Activated CD4-positive, alpha-beta T cell treated with anti-CD3 and anti-CD28 coated beads, Interleukin-2, amount 50 U/mL, for 16 hours (primary cell): ENCODE measurements at regions not wholly inside any gene's neighbourhood (a gene's known extent, or its start where the extent isn't known, plus 50 kb on each side); places are given as distances from the start of the nearest gene placed in this dataset.

Experiments used
- DNase-seq: peaks from one replicate; pipeline ENCODE4 v3.0.0-alpha.2; 2020

DNA sequence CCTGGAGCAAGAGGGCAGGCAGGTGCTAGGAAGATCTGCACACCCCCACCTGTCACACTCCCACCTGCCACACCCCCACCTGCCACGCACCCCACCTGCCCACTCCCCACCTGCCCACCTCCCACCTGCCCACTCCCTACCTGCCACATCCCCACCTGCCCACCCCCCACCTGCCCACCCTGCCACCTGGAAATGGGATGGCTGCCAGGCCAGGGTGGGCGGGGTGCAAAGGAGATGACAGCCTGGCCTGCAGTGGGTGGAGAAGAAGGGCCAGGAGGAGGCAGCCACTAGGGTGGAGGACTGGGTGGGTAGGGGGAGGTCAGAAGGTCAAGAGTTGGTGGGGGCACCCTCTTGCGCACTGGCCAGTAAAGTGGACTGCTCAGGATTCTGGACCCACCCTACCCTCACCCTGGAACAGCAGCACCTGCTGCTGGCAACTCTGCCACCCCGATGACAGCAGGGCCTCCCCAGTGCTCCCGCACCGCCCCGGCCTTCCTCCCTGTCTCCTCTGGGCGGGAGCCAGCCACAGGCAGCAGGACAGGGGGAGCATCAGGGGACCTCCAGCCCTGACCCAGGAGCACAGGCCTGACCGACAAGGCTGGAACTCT lies 66.8 kb upstream of the NKX1-1 start:
- DNase-seq = no peak

DNA sequence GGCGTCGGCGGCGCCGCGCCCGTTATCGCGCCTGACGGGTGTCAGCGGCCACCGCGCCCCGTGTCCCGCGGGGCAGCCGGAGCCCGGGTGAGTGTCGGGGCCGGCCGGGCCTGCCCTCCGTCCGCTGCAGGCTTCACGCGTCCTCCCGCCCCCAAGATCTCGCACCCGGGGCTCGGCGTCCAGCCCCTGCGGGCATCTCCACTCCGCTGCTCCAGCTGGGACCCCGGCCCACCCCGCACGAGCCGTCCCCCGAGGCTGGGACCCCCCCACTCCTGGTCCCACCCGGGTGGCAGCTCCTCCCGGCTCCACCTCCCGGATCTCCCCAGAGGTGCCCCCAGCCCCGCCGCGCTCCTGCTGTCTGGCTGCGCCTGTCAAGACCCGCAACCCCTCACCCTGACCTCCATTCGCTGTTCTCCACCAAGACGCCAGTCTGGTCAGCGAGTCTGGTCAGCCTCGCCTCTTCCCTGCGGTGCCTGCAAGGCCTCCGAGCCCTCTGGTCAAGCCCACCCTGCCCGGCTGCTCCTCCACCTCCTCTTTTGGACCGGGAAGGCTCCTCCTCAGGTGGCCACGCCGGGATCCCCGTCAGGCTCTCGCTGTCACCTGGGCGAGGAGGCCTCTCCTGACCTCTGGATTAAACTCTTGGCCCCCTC lies 66.0 kb upstream of the NKX1-1 start:
- no peak for DNase-seq

DNA sequence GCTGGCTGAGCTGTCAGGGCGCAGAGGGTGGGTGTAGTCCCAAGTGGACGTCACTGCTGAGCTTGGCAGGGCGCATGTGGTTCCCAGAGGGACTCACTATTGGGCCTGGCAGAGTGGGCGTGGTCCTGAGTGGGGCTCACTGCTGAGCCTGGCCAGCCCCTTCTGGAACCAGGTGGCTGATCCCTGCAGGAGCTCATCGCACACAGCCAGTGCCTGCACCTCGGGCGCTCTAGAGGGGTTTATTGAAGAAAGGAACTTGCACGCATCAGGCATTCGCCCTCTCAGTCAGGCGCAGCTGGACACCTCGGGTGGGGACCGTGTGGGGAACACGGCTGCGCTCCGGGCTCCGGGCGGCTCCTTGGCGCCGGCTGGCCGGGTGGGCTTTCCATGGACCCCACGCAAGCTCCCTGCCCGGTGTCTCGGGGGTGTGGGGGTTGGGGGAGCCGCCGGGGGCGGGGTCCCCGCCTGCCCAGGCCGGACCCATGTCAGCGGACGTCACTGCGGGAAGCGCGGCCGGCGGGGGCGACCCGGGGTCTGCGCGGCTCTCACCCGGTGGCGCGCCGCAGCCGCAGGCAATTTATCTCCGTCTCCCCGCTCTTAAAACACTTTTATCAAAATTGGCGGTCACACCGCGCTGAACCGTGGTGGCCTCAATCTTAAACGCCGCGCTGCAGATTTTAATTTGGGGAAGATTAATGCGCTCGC lies 65.4 kb upstream of the NKX1-1 start:
- DNase-seq = no peak

DNA sequence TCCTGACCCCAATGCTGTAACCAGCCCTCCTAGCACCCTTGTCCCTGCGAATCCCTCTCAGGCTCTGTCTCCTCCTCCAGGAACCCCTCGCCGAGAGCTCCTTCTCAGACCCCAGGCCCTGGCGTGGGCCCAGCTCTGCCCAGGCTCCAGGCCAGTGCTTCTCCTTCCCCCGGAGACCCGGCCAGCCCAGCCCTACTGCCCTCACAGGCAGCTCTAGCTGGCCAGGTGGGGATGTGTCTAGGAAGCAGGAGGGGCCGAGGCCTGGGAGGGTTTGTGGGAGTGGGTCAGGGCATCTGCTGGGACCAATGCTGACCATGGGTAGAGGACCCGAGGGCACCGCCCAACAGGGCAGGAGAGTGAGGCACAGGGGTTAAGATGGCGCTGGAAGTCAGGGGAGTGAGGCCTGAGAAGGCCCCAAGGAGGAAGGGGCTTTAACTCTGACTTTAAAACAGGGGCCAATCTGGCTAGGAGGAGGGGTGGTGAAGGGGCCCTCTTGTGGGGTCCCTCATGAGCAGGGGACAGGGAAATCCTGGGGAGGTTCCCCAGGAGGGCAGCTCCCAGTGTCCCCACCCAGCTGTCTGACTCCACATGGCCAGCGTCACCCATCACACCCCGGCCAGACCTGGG lies 64.7 kb upstream of the NKX1-1 start:
- no peak for DNase-seq

DNA sequence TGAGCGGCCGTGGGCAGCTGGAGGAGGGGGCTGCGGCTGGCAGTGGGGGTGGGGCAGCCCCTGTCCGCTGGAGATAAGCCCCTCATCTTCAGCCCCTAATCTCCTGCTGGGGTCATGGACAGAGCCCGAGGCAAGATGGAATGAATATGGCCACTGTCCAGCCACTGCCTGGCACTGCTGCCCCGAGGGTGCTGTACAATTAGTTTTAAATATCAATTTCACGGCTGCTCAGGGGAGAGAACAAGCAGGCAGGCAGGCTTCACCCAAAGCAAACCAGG lies 64.1 kb upstream of the NKX1-1 start:
- no peak for DNase-seq

DNA sequence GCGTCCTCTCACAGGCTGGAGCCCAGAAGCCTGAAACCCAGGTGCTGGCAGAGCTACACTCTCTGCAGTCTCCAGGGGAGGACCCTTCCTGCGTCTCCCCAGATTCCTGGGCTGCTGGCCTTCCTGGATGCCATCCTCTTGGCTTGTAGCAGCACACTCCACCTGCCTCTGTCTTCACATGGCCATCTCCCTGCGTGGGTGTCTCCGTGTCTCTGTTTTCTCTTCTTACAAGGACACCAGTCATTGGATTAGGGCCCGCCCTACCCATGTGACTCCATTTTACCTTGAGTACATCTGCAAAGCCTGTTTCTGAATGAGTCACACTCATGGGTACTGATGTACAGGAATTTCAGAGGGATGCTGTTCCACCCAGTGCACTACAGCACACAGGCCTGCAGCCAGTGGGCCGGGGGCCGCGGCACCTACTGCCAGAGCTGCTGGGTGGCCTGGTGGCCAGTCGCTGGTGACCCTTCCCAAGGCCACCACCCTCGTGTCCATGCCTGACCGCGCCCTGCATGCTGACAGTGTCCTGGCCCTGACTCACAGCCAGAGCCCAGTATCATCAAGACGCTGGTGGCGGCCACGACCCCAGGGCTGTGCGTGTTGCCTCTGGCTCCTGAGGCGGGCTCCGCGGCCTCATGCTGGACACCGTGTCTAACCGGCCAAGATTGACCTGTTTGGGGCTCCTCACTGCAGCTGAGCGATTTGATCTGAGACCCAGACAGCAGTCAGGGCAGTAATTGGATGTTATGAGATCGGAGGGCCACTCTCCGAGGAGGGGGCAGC lies 63.6 kb upstream of the NKX1-1 start:
- no peak for DNase-seq

DNA sequence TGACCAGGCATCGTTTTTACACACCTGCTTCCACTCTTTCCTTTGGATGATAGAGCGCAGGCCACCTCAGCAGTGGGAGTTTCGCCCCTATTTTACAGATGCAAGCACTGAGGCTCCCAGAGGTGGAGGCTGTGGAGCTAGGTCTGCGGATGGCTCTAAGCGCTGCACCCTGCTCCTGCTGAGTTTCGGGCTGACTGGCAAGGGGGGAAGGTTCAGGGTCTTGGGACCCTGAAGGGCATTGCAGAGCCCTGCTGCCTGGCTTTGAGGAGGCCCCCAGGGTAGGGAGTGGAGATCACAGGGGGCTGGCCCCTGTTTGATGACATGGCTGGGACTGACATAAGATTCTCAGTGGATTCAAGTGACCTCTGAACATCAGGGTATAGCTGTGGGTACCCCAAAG lies 62.8 kb upstream of the NKX1-1 start:
- DNase-seq = no peak

DNA sequence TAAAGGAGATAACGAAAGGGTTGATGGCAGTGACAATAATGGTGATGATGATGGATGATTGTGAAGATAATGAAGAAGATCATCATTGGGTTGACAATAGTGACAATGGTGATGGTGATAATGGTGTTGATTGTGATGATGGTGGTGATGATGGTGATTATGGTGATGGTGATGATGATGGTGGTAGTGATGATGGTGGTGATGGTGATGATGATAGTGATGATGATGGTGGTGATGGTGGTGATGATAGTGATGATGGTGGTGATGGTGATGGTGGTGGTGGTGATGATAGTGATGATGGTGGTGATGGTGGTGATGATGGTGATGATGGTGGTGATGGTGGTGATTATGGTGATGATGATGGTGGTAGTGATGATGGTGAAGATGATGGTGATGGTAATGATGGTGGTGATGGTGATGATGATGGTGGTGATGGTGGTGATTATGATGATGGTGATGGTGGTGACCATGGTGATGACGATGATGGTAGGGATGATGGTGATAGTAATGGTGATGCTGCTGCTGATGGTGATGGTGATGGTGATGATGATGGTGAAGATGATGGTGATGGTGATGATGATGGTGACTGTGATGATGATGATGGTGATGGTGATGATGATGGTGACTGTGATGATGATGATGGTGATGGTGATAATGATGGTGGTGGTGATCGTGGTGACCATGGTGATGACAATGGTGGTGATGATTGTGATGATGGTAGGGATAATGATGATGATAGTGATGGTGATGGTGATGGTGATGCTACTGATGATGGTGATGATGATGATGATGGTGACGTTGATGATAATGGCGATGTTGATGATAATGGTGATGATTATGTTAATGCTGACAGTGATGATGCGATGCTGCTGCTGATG lies 61.6 kb upstream of the NKX1-1 start:
- no peak for DNase-seq

DNA sequence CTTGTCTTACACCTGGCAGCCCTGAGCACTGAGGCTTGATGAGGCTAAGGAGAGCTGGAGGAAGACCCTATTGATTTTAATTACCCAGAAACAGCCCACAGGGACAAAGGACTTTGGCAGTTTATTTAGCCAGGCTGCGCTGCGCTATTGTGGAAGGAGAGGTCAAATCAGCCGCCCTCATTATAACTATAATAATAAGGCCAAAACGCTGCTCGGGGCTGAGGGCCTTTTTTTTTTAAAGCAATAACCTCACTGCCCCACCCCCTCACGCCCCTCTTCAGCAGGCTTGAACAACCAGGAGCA lies 60.6 kb upstream of the NKX1-1 start:
- no peak for DNase-seq

DNA sequence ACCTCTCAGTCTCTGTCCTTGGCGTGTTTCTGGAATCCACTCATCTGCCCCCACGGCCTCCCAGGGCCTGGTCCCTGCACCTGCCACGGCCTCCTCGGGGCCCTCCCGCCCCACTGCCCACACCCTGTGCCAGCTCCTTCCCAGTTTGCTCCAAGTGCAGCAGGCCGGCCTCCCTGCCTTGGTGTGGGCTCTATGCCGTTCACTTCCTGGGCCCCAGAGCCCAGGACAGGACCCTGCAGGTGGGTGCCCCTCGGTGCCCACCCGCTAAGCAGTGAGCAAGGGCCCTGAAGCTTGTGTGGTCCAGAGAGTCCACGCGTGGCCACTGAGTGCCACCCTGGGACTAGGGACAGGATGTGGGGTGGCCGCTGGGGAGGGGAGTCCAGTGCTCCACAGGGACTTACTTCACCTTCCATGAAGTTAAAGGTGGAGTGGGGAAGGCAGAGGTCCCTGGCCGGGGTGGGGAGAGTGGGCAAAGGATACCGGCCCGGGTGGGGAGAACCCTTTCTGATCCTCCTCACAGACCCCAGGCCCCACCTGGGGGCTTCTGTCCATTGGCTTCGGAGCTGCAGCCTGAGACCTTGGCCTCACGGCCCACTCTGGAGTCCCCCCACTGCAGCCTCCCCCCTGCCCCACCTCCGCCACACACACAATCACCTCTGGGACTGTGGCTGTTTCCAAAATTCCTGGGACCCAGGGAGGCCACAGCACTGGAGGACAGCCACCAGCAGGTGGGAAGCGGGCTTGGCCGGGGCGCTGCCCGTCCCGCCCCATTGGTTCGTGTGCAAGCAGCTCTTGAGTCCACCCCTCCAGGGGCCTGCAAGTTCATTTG lies 60.0 kb upstream of the NKX1-1 start:
- DNase-seq = no peak

DNA sequence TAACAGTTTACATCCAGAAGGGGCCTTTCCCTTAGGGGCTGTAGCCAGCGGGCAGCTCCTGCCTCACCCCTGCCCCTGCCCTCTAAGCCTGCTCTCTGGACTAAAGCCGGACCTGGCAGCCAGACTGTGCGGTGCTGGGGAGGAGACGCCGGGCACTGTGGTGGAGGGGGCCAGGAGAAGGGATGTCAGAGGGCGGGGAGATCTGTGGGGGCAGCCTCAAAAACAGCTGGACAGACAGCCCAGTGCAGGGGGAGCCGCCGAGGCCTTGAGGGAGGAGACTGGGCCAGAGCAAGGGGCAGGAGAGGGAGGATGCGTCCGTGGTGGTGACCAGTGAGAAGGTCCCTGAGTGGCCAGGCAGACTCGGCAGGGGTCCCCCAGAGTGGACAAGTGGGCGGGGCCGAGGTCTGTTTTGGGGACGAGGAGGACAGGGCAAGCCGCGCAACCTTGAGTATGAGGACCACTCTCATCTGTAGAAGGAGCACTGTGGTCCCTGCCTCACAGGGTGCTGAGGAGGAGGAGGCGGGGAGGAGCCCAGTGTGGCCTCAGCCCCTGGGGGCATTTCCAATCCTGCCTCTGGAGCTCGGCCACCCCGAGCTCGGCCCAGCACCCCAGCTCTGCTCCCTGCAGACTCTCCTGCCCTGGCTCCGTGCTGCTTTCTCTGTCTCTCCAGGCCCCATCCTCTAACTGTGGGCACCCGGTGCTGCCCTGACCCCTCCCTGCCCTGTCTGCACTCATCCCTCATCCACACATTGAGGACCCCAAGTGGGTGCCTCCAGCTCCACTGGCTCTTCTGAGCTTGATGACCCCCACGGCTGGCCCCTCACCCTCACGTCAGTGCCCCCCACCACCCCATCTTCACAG lies 59.2 kb upstream of the NKX1-1 start:
- DNase-seq = no peak

DNA sequence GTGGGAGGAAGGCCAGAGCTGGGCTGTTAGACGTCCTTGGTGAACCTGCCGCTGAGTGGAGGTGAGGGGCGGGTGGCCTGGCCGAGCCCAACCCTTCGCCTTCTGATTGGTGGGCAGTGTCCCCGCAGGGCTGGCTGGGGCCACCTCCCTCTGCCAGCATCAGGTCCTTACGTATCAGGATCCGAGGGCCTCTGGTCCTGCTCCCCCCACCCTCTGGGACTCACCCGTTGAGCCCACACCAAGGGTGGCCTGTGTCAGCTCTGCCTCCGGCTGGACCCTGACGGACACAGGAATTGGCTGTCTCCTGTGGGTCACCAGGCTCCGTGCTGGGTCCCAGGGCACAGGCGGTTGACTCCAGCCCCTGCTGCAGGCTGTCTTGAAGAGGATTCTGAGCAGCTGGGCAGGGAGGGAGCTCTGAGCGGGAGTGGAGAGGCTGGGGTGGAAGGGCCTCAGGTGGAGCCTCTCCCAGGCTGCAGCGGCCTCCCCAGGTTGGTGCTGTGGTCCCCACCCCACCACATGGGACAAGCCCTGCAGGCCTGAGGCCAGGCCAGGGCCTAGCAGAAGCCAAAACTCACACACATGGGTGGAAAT lies 58.4 kb upstream of the NKX1-1 start:
- no peak for DNase-seq

DNA sequence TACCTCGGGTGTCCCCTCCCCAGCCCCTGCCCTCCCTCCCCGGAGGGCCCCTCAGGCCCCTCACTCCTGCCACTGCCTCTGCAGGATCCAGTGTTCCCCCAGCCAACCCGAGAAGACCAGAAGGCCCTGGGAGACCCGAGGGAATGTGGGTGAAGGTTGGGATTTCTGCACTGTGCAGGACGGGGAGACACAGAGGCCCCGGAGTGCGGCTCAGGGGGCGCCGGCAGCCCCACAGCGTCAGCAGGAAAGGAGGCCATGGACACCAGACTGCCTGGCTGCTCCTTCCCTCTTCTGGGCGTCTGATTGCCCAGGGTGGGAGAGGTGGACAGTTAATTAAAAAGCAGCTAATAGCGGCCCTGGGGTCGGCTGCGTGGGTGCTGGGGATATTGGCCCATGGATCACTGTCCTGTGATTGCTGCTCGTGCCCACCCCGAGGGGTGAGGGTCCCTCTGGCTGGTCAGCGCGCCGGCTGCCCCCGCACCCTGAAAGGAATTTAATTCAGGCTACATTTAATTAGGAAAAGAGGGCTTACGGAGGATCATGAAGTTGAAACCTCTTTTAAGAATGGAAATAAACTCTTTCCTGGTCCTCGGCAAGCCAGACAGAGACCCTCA lies 57.8 kb upstream of the NKX1-1 start:
- no peak for DNase-seq

DNA sequence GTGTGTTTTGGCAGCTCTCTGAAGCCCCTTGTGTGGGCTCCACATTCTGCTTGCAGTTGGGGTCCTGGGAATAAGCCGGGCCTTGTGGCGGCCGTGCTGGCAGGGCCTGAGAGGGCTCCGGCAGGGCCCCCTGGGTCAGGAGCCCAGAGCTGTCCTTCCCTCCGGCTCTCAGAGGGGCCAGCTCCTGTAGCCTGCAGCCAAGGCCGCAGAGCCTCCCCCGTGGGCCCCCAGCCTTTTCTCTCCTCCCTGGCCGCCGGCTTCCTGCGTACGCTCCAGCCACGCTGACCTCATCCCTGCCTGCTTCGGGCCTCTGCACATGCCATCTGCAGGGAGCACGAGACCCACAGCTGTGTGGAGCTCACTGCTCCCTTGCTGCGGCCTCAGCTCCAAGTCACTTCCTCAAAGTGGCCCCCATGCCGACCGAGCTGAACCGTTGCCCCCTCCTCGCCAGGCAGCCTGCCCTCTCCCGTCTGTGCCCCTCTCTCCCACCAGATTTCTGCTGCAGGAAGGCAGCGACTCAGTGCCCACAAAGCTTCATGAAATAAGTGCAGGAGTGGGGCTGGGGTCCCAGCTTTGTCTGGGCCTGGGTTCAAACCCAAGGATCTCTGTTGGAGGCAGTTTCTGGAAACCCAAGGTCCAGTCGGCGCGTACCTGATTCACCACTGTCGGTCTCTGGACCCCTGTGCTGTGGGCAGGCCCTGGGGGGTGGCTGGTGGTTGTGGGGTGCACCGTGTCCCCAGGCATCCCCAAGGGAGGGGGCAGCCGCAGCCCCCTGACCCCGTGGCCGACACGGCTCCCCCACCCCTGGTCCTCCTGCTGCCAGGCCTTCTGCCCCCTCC lies 57.1 kb upstream of the NKX1-1 start:
- DNase-seq = no peak

DNA sequence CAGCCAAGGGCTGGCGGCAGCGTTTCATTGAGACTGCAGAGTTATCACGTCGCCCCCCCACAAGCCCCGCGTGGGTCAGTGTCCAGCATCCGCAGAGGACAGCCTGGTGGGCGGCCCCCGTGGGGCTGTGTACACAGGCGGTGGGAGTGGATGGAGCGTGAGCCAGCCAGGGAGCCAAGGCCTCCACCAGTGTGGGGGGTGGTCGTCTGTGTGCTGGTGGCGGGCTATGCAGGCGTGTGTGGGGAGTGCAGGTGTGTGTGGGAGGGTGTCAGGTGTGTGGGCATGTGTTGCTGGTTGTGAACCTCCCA lies 56.5 kb upstream of the NKX1-1 start:
- DNase-seq = no peak

DNA sequence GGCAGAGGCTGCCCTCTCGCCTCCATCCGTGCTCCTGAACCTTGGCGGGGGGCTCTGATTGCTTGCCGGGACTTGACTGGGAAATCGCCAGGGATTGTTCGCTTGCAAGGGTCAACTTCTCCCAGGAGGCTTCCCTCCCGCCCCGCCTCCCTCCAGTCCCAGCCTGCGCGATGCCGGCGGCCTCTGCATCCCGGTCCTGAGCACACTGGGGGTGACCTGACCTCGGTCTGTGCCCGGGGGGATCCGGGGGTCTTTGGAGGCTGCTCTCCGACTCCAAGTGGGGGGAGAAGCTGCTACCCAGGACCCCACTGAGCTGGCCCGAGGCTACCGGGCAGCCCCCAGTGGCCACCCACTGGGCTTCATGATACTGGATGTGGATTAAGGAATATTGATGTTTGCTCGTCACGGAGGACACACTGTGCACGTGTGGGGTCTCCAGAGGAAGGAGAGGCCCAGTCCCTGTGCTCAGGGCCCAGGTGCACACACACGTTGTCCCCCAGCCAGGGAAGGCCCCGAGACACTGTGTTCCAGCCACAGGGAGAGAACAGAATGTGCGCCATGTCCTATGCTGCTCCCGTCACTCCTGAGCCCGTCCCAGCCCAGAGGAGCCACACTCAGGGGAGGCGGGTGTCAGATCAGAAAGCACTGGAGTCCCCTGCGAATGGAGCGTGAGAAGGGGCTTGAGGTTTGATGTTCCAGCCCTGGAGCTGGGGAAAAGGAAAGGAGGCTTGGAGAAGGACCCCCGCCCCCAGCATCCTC lies 55.9 kb upstream of the NKX1-1 start:
- DNase-seq = no peak

DNA sequence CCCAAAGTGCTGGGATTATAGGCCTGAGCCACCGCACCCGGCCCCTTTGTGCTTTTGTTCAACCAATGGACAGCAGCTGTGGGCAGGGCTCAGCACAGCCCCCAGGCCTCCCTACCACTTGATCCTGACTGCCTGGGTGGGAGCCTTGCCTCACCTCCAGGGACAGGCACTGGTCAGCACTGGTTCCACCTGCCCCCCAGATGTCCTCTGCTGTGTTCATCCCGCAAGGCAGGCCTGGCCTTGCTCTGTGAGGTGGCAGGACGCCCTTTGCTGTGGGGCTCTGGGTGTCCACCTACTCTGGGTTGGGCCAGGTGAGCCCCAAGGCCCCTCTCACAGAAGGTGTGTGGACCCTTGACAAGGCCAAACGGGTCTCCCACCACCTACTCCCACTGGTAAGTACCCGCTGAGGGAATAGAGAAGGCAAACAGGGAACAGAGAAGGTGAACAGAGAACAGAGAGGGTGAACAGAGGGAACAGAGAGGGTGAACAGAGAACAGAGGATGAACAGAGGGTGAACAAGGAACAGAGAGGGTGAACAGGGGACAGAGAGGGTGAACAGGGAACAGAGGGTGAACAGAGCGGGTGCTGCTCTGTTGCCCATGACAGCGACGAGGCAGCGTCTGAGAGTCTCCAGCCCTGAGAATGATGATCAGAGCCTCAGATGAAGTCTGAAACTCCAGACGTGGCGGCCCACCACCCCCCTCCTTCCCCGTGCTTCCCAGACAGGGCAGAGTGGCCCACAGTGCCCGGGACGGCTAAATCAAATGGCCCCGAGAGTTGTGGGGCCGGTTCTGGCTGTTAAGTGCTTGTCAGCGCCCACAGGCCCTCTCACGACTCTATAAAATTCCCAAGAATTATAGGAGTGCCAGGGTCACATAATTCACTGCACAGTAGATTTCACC lies 55.0 kb upstream of the NKX1-1 start:
- no peak for DNase-seq
